IMR-90 (cell line): ENCODE measurements at regions not wholly inside any gene's neighbourhood (a gene's known extent, or its start where the extent isn't known, plus 50 kb on each side); places are given as distances from the start of the nearest gene placed in this dataset.

ENCODE experiments used
- ATAC-seq: fragments of 200-7000 bp; cut with Tn5 transposase; 2 replicates; pipeline ENCODE4 v1.9.1; 2020; ENCODE audit warnings: low read depth, mild to moderate bottlenecking, moderate library complexity
- BruUV-seq: library from RNA; stranded (reverse); fragments of 400-500 nt; replicated peaks from 2 replicates; lab custom pipeline; 2021; lab: Mats Ljungman, UMichigan
- CTCF ChIA-PET: fragments of 300-600 bp; formaldehyde crosslinking; extraction: SDS; loops from one replicate; lab custom pipeline; 2021; ENCODE audit warnings: antibody characterized with exemption; lab: Yijun Ruan, JAX
- POLR2A ChIA-PET: fragments of 300-600 bp; sonication (Branson Sonifier 250); formaldehyde crosslinking; loops from one replicate; lab custom pipeline; 2022; ENCODE audit warnings: antibody characterized with exemption; ENCODE audit not compliant: unreplicated experiment; lab: Charles Lee
- DNase-seq: peaks from one replicate; pipeline ENCODE4 v3.0.0; 2013
- H2AFZ ChIP-seq: replicated peaks from 2 replicates; pipeline ENCODE3; 2013; ENCODE audit warnings: low read length, mild to moderate bottlenecking; ENCODE audit not compliant: poor library complexity
- H2AK5ac ChIP-seq: 2 replicates; pipeline ENCODE4 v1.6.1; 2013; ENCODE audit warnings: low read depth, low read length, inconsistent platforms
- H2AK9ac ChIP-seq: replicated peaks from 2 replicates; pipeline ENCODE3; 2013; ENCODE audit warnings: mild to moderate bottlenecking, low read depth, low read length, moderate library complexity; ENCODE audit not compliant: poor library complexity
- H2BK120ac ChIP-seq: 2 replicates; pipeline ENCODE4 v1.6.1; 2013; ENCODE audit warnings: low read depth, low read length, inconsistent platforms
- H2BK15ac ChIP-seq: 3 replicates; pipeline ENCODE4 v1.6.1; 2013; ENCODE audit warnings: low read depth, low read length, inconsistent platforms
- H2BK20ac ChIP-seq: 2 replicates; pipeline ENCODE4 v1.6.1; 2013; ENCODE audit warnings: low read depth, mild to moderate bottlenecking, inconsistent platforms, low read length, moderate library complexity
- H2BK5ac ChIP-seq: 2 replicates; pipeline ENCODE4 v1.6.1; 2013; ENCODE audit warnings: mild to moderate bottlenecking, low read depth, low read length, inconsistent platforms; ENCODE audit not compliant: poor library complexity, severe bottlenecking
- H3K14ac ChIP-seq: replicated peaks from 2 replicates; pipeline ENCODE4 v1.6.1; 2013; ENCODE audit warnings: low read depth, low read length, inconsistent platforms
- H3K18ac ChIP-seq: 2 replicates; pipeline ENCODE4 v1.6.1; 2013; ENCODE audit warnings: low read depth, low read length, control low read depth
- H3K23ac ChIP-seq: 2 replicates; pipeline ENCODE4 v1.6.1; 2013; ENCODE audit warnings: low read depth, low read length, inconsistent platforms
- H3K27ac ChIP-seq: 2 replicates; pipeline ENCODE4 v1.5.1; 2013; ENCODE audit warnings: mild to moderate bottlenecking, control low read depth, low read length; ENCODE audit not compliant: insufficient read depth
- H3K27me3 ChIP-seq: 2 replicates; pipeline ENCODE4 v1.6.1; 2013; ENCODE audit warnings: low read length; ENCODE audit not compliant: control insufficient read depth, insufficient read depth
- H3K36me3 ChIP-seq: 2 replicates; pipeline ENCODE4 v1.6.1; 2013; ENCODE audit warnings: low read length, mixed read lengths; ENCODE audit not compliant: control insufficient read depth, insufficient read depth
- H3K4ac ChIP-seq: 2 replicates; pipeline ENCODE4 v1.6.1; 2013; ENCODE audit warnings: low read depth, low read length, inconsistent platforms
- H3K4me1 ChIP-seq: 2 replicates; pipeline ENCODE4 v1.6.1; 2013; ENCODE audit warnings: low read length, mixed read lengths; ENCODE audit not compliant: control insufficient read depth, insufficient read depth
- H3K4me2 ChIP-seq: 2 replicates; pipeline ENCODE4 v1.6.1; 2013; ENCODE audit warnings: low read depth, mild to moderate bottlenecking, control low read depth, low read length, moderate library complexity
- H3K4me3 ChIP-seq: 2 replicates; pipeline ENCODE4 v1.5.1; 2013; ENCODE audit warnings: low read depth, mild to moderate bottlenecking, control low read depth, low read length, moderate library complexity; ENCODE audit not compliant: insufficient read depth
- H3K56ac ChIP-seq: 2 replicates; pipeline ENCODE4 v1.6.1; 2013; ENCODE audit warnings: low read length, inconsistent platforms; ENCODE audit not compliant: insufficient read depth; ENCODE audit errors: extremely low read depth
- H3K79me1 ChIP-seq, 2 experiments: 2 replicates each; pipeline ENCODE4 v1.6.1; 2013; ENCODE audit warnings: low read length in 2 of 2, inconsistent platforms in 1 of 2, low read depth in 1 of 2
- H3K9ac ChIP-seq: 2 replicates; pipeline ENCODE4 v1.6.1; 2013; ENCODE audit warnings: low read depth, low read length, control low read depth
- H3K9me1 ChIP-seq: 2 replicates; pipeline ENCODE4 v1.6.1; 2013; ENCODE audit warnings: low read length, inconsistent platforms; ENCODE audit not compliant: insufficient read depth
- H3K9me3 ChIP-seq: 2 replicates; pipeline ENCODE4 v1.6.1; 2013; ENCODE audit warnings: low read length; ENCODE audit not compliant: control insufficient read depth, insufficient read depth
- H4K20me1 ChIP-seq: 2 replicates; pipeline ENCODE4 v1.6.1; 2013; ENCODE audit warnings: low read length, inconsistent platforms; ENCODE audit not compliant: insufficient read depth
- H4K5ac ChIP-seq: 2 replicates; pipeline ENCODE4 v1.6.1; 2013; ENCODE audit warnings: mild to moderate bottlenecking, low read depth, low read length, control low read depth
- H4K8ac ChIP-seq, 2 experiments: 2 replicates each; pipeline ENCODE4 v1.6.1; 2013; ENCODE audit warnings: low read depth in 2 of 2, low read length in 2 of 2, control low read depth in 1 of 2, inconsistent platforms in 1 of 2
- H4K91ac ChIP-seq: 2 replicates; pipeline ENCODE4 v1.6.1; 2013; ENCODE audit warnings: low read depth, low read length, inconsistent platforms; ENCODE audit not compliant: insufficient read depth
- MAFK ChIP-seq: IDR thresholded peaks from 2 replicates; pipeline ENCODE4 v1.6.1; 2012; ENCODE audit warnings: low read depth, low read length, improper control_type of control experiment
- MAZ ChIP-seq: IDR thresholded peaks from 2 replicates; pipeline ENCODE4 v1.6.1; 2012; ENCODE audit warnings: low read depth, mild to moderate bottlenecking, low read length, improper control_type of control experiment, moderate library complexity, borderline replicate concordance
- RCOR1 ChIP-seq: IDR thresholded peaks from 2 replicates; pipeline ENCODE4 v1.6.1; 2012; ENCODE audit warnings: mild to moderate bottlenecking, low read length, improper control_type of control experiment; ENCODE audit not compliant: insufficient replicate concordance
- WGBS, 2 experiments: methylation state at CpG; one replicate each; pipeline versions ENCODE4 v1.1.5 to v1.1.7; 2013; ENCODE audit warnings: missing lambda C conversion rate in 2 of 2; ENCODE audit not compliant: insufficient read length in 1 of 2; ENCODE audit errors: extremely low coverage in 2 of 2; 5-methylcytosine and 5-hydroxymethylcytosine counted together
- dilution Hi-C: fragments of 300-500 bp; cut with HindIII; formaldehyde crosslinking; loops from one replicate; pipeline ENCODE4 v1.14.3; 2018; ENCODE audit warnings: low sequenced_read_pairs; ENCODE audit not compliant: unreplicated experiment
- in situ Hi-C: fragments of 300-500 bp; cut with MboI; formaldehyde crosslinking; loops from 3 replicates; pipeline ENCODE4 v1.14.3; 2019; ENCODE audit warnings: low sequenced_read_pairs, inconsistent platforms, mixed read lengths
- intact Hi-C: fragments of 100-400 bp; cut with micrococcal nuclease; formaldehyde crosslinking; loops from 2 replicates; pipeline ENCODE4 v1.10.0; 2022
- TF ChIP-seq, protein P1 (sequence below): conservative IDR thresholded peaks from 2 replicates; pipeline ENCODE4 v1.5.1; 2012; ENCODE audit warnings: mild to moderate bottlenecking, low read depth, low read length, improper control_type of control experiment

- Histone ChIP-seq H2AK5ac (no peak overlapping the region), H3K9ac (no peak overlapping the region), H2AK9ac (no peak overlapping the region), H2BK15ac (no peak overlapping the region), H4K20me1 (no peaks in the 10 kb centered on the region), H4K91ac (no peak overlapping the region), H3K18ac (no peak overlapping the region), H3K56ac (no peak overlapping the region), H3K9me3 (peaks cover 12% of the 10 kb centered on the region; the same call in 1 of the 2 replicates), H3K4me3 (no peak overlapping the region), H2BK20ac (no peak overlapping the region), H3K27ac (no peak overlapping the region), H2AFZ (no peak overlapping the region), H2BK120ac (no peak overlapping the region), H3K4me1 (no peaks in the 10 kb centered on the region), H3K4me2 (no peak overlapping the region), H3K27me3 (no peaks in the 10 kb centered on the region), H3K14ac (no peak overlapping the region), H4K8ac (no peak overlapping the region), H3K79me1 (no peaks in the 10 kb centered on the region), H3K9me1 (no peaks in the 10 kb centered on the region), H3K23ac (no peak overlapping the region), H3K4ac (no peak overlapping the region), H2BK5ac (no peak overlapping the region), H3K36me3 (no peaks in the 10 kb centered on the region), H4K5ac (no peak overlapping the region)
- no CpG with 5 or more reads among the region's 5 CpGs for WGBS, 2 experiments
- CTCF ChIA-PET = no interaction called here
- intact Hi-C loops (no loop called here), in situ Hi-C loops (no loop called here), dilution Hi-C loops (no loop called here)
- POLR2A ChIA-PET = no interaction called here
- no peak for ATAC-seq
- no peak for DNase-seq
- TF ChIP-seq, protein P1, sequence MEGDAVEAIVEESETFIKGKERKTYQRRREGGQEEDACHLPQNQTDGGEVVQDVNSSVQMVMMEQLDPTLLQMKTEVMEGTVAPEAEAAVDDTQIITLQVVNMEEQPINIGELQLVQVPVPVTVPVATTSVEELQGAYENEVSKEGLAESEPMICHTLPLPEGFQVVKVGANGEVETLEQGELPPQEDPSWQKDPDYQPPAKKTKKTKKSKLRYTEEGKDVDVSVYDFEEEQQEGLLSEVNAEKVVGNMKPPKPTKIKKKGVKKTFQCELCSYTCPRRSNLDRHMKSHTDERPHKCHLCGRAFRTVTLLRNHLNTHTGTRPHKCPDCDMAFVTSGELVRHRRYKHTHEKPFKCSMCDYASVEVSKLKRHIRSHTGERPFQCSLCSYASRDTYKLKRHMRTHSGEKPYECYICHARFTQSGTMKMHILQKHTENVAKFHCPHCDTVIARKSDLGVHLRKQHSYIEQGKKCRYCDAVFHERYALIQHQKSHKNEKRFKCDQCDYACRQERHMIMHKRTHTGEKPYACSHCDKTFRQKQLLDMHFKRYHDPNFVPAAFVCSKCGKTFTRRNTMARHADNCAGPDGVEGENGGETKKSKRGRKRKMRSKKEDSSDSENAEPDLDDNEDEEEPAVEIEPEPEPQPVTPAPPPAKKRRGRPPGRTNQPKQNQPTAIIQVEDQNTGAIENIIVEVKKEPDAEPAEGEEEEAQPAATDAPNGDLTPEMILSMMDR = no peak
- TF ChIP-seq MAZ = no peak
- TF ChIP-seq MAFK = no peak
- no peak for TF ChIP-seq RCOR1
- no TSS peak for BruUV-seq
Observed at GRCh38 chr18:1092228-1092627, 187.6 kb downstream of the ADCYAP1 start.
